HG03103 (cell line): ENCODE measurements at regions not wholly inside any gene's neighbourhood (a gene's known extent, or its start where the extent isn't known, plus 50 kb on each side); places are given as distances from the start of the nearest gene placed in this dataset.

Source experiments
- ATAC-seq: cut with Tn5 transposase; IDR thresholded peaks from one replicate; pipeline ENCODE4 v1.9.1; 2021; ENCODE audit warnings: low read depth; ENCODE audit not compliant: unreplicated experiment

DNA sequence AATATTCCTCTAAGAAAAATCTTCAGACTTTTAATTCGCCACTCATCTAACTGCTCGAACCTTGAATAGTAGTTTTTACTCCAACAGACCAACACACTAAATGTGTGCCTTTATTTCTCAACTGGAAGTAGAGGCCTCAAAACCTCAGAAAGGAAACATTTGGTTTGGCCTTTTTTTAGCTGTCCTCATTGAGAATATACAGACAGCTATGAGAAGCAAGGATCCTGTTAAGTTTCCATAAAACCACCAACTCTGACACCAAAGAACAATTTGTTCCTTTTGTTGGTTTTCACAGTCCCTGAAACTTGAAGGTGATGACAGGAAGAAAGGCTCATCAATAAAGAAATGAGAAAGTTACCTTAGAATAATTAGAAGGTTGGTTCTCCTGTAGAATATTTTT, 199.2 kb upstream of the MEOX2 start:
- no peak for ATAC-seq

DNA sequence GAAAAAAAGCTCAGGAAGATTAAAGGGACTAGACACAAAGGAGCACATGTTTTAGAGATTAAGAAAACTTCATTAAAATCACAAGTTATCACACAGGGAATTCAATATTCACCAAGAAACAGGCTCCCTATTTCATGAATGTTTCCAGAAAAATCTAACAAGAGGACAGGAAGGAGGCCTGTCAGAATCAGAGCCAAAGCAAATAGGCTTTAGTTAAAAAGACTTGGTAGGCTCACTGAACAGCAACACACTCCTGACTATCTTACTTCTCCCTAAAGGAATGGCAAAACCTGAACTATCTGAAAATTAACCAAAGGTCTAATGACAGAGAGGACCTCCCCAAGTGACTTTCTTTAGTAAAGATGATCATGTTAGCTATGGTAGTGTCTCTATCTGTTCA, 188.3 kb upstream of the MEOX2 start:
- ATAC-seq = no peak

- no peak for ATAC-seq
These were observed 183.9 kb upstream of the MEOX2 start for GRCh38 chr7:15870347-15870746.

DNA sequence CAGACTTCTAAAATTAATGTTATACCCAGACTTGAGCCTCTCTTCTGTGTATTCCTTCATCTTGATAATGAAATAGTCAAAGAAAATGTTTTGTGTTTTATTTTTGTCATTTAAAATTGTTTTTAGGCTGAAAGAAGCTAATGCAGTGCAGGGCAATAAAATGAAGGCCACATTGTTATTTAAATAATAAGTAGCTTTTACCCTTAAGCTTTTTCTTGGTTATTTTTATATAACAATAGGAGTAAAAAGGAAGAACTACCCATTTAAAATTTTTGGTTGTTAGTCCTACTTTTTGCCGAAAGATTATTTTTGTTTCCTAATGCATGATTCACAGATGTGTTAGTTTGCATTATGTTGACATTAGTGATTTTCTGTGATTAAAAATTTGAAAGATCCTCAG, 181.0 kb upstream of the MEOX2 start:
- ATAC-seq = no peak

- no peak for ATAC-seq
These were observed 180.3 kb upstream of the MEOX2 start for GRCh38 chr7:15866753-15867152.

DNA sequence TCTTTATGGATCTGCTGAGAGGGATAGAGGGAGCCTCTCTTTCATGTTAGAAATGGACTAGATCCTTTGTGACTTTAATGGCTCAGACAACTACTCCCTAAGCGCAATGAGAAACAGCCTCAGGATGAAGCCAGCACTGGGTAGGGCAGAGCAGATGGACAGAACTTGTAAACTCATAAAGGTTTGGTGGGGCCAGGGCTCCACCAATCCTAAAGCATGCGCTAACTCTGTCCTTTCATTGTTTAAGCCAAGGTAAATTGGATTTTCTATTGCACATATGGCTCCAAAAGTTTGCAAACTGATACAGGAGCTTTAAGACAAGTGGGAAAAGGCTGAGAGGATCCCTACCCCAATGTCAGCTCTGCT, 178.1 kb upstream of the MEOX2 start:
- ATAC-seq = no peak

- ATAC-seq = no peak
These were observed 177.6 kb upstream of the MEOX2 start for GRCh38 chr7:15863951-15864625.

DNA sequence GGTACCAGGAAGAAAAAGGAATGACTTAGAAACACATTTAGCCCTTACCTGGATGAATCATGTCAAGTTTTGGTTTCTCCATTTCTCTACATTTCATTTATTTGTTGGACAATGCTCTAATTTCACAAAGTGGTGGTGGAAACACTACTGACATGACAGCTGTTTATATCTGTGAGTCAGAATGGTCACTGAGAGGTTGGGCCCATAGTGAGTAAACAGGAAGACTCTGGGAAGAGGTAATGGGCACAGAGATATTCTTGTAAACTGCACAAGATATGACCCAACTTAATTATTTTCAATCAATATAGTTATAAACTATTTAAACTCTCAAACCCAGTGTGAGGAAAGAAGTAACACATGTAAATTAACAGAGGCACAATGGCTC, 176.3 kb upstream of the MEOX2 start:
- ATAC-seq = no peak

GRCh38 chr7:15862016-15862780, 175.7 kb upstream of the MEOX2 start:
- no peak for ATAC-seq

DNA sequence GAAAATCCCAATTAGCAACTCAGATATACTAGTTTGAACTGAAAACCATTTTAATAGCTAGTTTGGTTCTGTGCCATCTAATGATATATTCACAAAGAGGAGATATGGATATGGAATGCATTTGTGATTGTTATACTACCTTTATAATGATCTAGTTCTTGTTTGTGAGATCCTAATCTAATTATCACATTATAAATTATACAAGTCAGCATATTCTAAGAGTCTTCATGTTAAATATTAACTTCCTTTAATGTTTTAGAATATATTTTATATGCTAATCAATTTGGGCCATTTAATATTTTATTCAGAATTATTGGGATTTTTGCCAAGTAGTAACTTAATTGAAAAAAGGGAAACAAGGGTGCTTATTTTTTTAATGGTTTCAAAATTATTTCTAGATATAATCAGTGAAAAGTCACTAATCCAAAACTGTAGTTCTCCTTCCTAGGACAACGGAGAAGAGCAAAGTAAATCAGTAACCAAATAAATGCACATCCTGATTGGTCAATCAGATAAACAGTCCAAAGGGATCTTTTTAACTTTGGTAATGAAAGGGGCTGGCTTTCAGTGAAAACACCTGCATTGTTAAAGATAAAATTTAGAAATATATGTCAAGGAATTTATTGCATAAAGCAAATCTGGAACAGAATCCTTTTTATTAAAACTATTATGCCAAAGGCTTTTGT, 173.9 kb upstream of the MEOX2 start:
- no peak for ATAC-seq

DNA sequence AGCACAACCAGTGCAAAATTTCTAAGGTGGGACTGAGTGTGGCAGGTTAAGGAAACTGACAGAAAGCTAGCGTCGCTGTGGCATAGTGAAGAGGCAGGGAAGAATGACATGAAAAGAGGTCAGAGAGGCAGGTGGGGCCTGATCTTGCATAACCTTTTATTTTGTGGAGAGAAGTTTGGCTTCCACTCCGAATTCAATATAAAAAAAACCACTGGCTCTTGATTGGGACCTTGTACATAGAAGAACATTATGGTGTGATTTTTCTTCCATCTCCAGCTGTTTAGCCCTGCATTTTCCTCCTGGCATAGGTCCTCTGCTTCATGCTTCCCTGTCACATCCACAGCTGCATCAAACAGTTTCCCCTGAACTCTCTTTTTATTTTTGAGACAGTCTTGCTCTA, 170.5 kb upstream of the MEOX2 start:
- no peak for ATAC-seq

- no peak for ATAC-seq
These were observed 169.8 kb upstream of the MEOX2 start for GRCh38 chr7:15856311-15856710.

DNA sequence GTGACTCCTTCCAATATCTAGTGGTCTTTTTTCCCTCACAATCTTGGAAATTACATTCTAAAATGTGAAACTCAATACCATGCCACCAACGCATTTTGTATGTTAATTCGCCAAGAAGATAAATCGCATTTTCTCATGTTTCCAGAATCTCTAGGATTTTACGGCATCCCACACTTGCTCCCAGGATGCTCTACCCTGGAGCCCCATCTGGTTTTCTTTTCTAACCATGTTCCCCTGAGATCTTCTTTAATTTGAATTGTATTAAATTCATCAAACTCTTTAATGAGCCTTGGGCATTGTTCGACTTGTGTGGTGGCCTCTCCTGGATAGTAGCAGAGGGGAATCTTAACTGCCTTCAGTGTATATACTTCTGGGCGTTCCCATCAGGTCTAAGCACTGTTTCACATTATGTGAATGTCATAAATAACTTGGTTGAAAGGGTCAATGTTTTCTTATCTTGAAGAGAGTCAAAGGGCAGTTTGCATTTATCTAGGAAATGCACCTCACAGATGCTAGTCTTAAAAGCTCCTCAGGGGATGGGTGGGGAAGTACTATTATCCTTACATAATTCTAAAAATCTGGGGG, 169.1 kb upstream of the MEOX2 start:
- ATAC-seq = no peak

DNA sequence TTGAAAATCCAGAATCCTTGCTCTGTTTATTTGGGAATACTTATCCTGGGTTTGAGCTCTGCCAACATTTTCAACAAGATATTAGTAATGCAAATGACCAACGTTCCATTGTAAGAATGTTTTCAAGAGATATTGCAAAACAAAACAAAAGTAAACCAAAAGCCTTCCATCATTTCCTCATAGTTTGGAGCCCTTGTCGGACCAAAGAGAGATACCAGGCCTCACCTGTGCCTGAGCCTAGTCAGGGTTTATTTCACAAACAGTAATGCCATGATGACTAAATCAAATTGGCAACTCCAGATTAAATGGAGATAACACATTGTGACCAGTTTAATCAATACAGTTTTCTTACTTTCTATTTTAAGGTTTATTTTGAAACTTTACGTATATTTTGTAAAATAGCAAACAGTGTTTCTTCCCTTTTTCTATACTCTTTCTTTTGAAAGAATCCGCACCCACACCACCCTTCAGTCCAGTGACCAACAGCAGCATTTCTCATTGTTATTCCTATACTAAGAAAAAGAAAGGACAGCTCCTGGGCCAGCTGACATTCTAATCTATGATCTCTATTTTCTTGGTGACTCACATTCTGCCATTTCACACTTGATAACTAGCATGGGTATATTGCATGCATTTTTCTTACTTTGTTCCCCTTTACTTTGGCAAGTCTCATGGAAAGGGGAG, 168.5 kb upstream of the MEOX2 start:
- no peak for ATAC-seq

- ATAC-seq = no peak
These were observed 167.5 kb upstream of the MEOX2 start for GRCh38 chr7:15853832-15854470.

DNA sequence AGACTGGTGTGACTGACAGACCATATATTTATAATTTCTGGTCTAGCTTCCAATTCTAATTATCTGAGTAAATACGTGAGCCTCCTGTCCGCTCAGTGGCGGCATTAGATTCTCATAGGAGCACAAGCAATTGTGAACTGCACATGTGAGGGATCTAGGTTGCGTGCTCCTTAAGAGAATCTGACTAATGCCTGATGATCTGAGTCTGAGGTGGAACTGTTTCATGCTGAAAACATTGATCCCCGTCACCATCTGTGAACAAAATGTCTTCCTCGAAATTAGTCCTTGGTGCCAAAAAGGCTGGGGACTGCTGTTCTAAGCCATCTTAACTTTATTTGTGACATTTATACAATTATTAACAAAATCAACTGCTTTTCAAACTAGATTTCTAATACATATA, 164.7 kb upstream of the MEOX2 start:
- ATAC-seq = no peak

GRCh38 chr7:15848901-15849300, 162.4 kb upstream of the MEOX2 start:
- no peak for ATAC-seq

- no peak for ATAC-seq
These were observed 161.9 kb upstream of the MEOX2 start for GRCh38 chr7:15848362-15848761.

DNA sequence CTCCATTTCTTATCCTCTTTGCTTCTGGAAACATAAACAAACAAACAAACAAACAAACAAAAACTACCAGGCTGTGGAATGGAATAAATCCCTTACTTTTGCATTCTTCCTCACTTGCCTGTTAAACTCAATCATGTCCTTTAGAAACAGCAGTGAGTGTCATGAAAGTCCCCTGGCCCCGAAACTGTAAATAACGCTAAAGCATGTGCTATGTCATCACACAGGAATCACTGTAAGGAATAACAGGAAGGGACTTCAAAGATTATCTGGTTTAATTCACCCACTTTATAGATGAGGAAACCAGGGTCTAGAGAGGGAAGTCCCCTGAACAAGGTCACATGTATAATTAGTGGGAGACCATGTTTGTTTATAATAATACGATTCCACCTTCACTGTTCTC, 159.4 kb upstream of the MEOX2 start:
- no peak for ATAC-seq

GRCh38 chr7:15845461-15845860, 159.0 kb upstream of the MEOX2 start:
- ATAC-seq = no peak
